Heart left ventricle (tissue), 16 donors: ENCODE measurements at regions not wholly inside any gene's neighbourhood (a gene's known extent, or its start where the extent isn't known, plus 50 kb on each side); places are given as distances from the start of the nearest gene placed in this dataset.

Experiments
- ATAC-seq, 4 donors: fragments of 200-7000 bp; cut with Tn5 transposase; one replicate each; pipeline ENCODE4 v1.9.1; 2020 to 2022; ENCODE audit warnings: moderate library complexity in 4 of 4, mild to moderate bottlenecking in 3 of 4, moderate number of reproducible peaks in 1 of 4
- DNase-seq, 5 donors: peaks; one replicate each; pipeline ENCODE4 v3.0.0-alpha.2; 2020
- H3K27ac ChIP-seq, 12 donors: fragments of 200-600 bp; sonication (generic) in 4 of 12; one replicate each; pipeline versions ENCODE4 v1.5.0 to v1.8.0; 2016 to 2022; ENCODE audit warnings: mild to moderate bottlenecking in 2 of 12
- H3K27me3 ChIP-seq, 9 donors: fragments of 200-600 bp; sonication (generic) in 2 of 9; one replicate each; pipeline versions ENCODE4 v1.5.1 to v1.8.0; 2016 to 2022; ENCODE audit warnings: mild to moderate bottlenecking in 3 of 9
- H3K36me3 ChIP-seq, 9 donors: fragments of 200-600 bp; sonication (generic) in 2 of 9; one replicate each; pipeline versions ENCODE4 v1.5.0 to v1.8.0; 2018 to 2022; ENCODE audit warnings: mild to moderate bottlenecking in 2 of 9
- H3K4me1 ChIP-seq, 12 donors: fragments of 200-600 bp; sonication (generic) in 4 of 12; one replicate each; pipeline versions ENCODE4 v1.5.0 to v1.8.0; 2016 to 2022; ENCODE audit warnings: mild to moderate bottlenecking in 3 of 12
- H3K4me3 ChIP-seq, 12 donors: fragments of 200-600 bp; sonication (generic) in 4 of 12; one replicate each; pipeline versions ENCODE4 v1.5.0 to v1.8.0; 2017 to 2022; ENCODE audit warnings: mild to moderate bottlenecking in 9 of 12, moderate library complexity in 4 of 12
- H3K9me3 ChIP-seq, 12 donors: fragments of 200-600 bp; sonication (generic) in 4 of 12; one replicate each; pipeline versions ENCODE4 v1.5.0 to v1.8.0; 2016 to 2022; ENCODE audit warnings: mild to moderate bottlenecking in 1 of 12
- CTCF ChIP-seq, 12 donors: fragments of 200-600 bp; sonication (generic) in 4 of 12; IDR thresholded peaks; one replicate each; pipeline versions ENCODE4 v1.5.0 to v1.8.0; 2018 to 2022; ENCODE audit warnings: antibody characterized with exemption in 12 of 12, mild to moderate bottlenecking in 5 of 12
- POLR2A ChIP-seq, 2 donors: fragments of 450-650 bp; IDR thresholded peaks; one replicate each; pipeline ENCODE4 v1.6.1; 2017; ENCODE audit warnings: antibody characterized with exemption in 2 of 2, mild to moderate bottlenecking in 2 of 2, moderate library complexity in 2 of 2
- WGBS, 4 donors: extraction: QIAGEN DNeasy Blood & Tissue Kit in 2 of 4; methylation state at CpG; one replicate each; pipeline versions ENCODE4 v1.1.5 to v1.1.7; 2013 to 2018; 5-methylcytosine and 5-hydroxymethylcytosine counted together
- intact Hi-C, 10 donors: fragments of 100-400 bp; cut with DNase I; formaldehyde crosslinking; loops; one replicate each; pipeline versions ENCODE4 v1.11.1 to v1.14.2; 2022
- donor health status: ischemic (EF 13 %, LVEDD 7.1; RV severe dilation, severe dysfunction).
- donor health status: healthy with polysubstance abuse.
- donor health status: DM: no; HTN: yes; CAD: no.
- donor health status: DM: no; HTN: no; CAD: no.
- donor health status: ischemic (EF 25% LVEDD 6.9; RV normal size, moderate dysfunction).
- donor health status: ischemic (EF 25% LVEDD 5.7; RV mildly dilated, moderate dysfunction).
- donor health status: healthy.
- donor health status: DM: yes; HTN: yes; CAD: no.
- donor health status: ischemic (EF 35%, LVEDD 5.7; RV mildly dilated, moderate dysfunction).
- donor health status: nonischemic (EF 11% LVEDD 7.7; RV severe dilation, severe dysfunction).
- donor health status: DM: yes; HTN: yes; CAD: no.
- donor health status: PGD.
- donor health status: ischemic (EF 29% LVEDD 5.4; RV normal size, mild dysfunction).
- donor health status: nonischemic (EF 23%, LVEDD 6.1; RV moderate dilation, normal function).

- Histone ChIP-seq H3K27ac (no peak overlapping the region), H3K36me3 (no peaks in the 10 kb centered on the region), H3K27me3 (peaks cover 0 to 10% (median 0%) of the 10 kb centered on the region in 9 donors), H3K4me1 (no peaks in the 10 kb centered on the region), H3K4me3 (no peak overlapping the region), H3K9me3 (no peaks in the 10 kb centered on the region)
- no peak for ATAC-seq
- DNase-seq, result no peak
- intact Hi-C loops, result no loop called here
- 77 to 85% (median 82%) methylated on average over 8 of the region's 8 CpGs for WGBS, 4 donors
- TF ChIP-seq CTCF (IDR thresholded peaks at IDR 0.05), result no peak
- TF ChIP-seq POLR2A (IDR thresholded peaks at IDR 0.05), result no peak
These were observed 611.8 kb downstream of the BNC2 start for GRCh38 chr9:16258708-16259107.

GRCh38 chr9:16262477-16263261 is 607.8 kb downstream of the BNC2 start:
- Histone ChIP-seq H3K27ac (no peak overlapping the region), H3K9me3 (no peaks in the 10 kb centered on the region), H3K36me3 (no peaks in the 10 kb centered on the region), H3K4me3 (no peak overlapping the region), H3K4me1 (peaks cover 0 to 4% (median 0%) of the 10 kb centered on the region in 12 donors), H3K27me3 (peaks cover 0 to 12% (median 0%) of the 10 kb centered on the region in 9 donors)
- DNase-seq (no peak), ATAC-seq (no peak)
- intact Hi-C loops, result no loop called here
- 41 to 51% (median 46%) methylated on average over 13 to 14 of the region's 14 CpGs for WGBS, 4 donors
- no peak for TF ChIP-seq CTCF (IDR thresholded peaks at IDR 0.05)
- no peak for TF ChIP-seq POLR2A (IDR thresholded peaks at IDR 0.05)

GRCh38 chr9:16265688-16266087 is 604.8 kb downstream of the BNC2 start:
- H3K9me3 ChIP-seq, result no peaks in the 10 kb centered on the region
- H3K4me1 ChIP-seq, result peaks cover 0 to 4% (median 0%) of the 10 kb centered on the region in 12 donors
- intact Hi-C loops, result no loop called here
- H3K36me3 ChIP-seq, result no peaks in the 10 kb centered on the region
- no peak overlapping the region for H3K27ac ChIP-seq
- H3K4me3 ChIP-seq, result no peak overlapping the region
- WGBS, 4 donors, result 89 to 95% (median 93%) methylated on average over 5 of the region's 5 CpGs
- no peak for DNase-seq
- peaks cover 0 to 12% (median 0%) of the 10 kb centered on the region in 9 donors for H3K27me3 ChIP-seq
- no peak for ATAC-seq
- no peak for TF ChIP-seq POLR2A (IDR thresholded peaks at IDR 0.05)
- no peak for TF ChIP-seq CTCF (IDR thresholded peaks at IDR 0.05)

GRCh38 chr9:16266648-16267276 is 603.7 kb downstream of the BNC2 start:
- Histone ChIP-seq H3K27me3 (peaks cover 0 to 12% (median 0%) of the 10 kb centered on the region in 9 donors), H3K4me1 (peaks cover 0 to 4% (median 0%) of the 10 kb centered on the region in 12 donors), H3K4me3 (peak overlapping the region in 9 of 12 donors; percentile 14 to 53 (median 35)), H3K36me3 (no peaks in the 10 kb centered on the region), H3K27ac (peak overlapping the region in 2 of 12 donors; percentile 26 to 52), H3K9me3 (no peaks in the 10 kb centered on the region)
- DNase-seq, result no peak
- 86 to 91% (median 89%) methylated on average over 9 of the region's 9 CpGs for WGBS, 4 donors
- no peak for ATAC-seq
- intact Hi-C loops, result no loop called here
- peak in 11 of 12 donors; percentile 13 to 44 (median 31) for TF ChIP-seq CTCF (IDR thresholded peaks at IDR 0.05)
- no peak for TF ChIP-seq POLR2A (IDR thresholded peaks at IDR 0.05)
